ENCODE measurements at regions not wholly inside any gene's neighbourhood (a gene's known extent, or its start where the extent isn't known, plus 50 kb on each side); places are given as distances from the start of the nearest gene placed in this dataset.

- TF ChIP-seq POLR2A (IDR thresholded peaks at IDR 0.05; ENCODE audit: low read length), result no peak
- TF ChIP-seq GATA1 (IDR thresholded peaks at IDR 0.05; ENCODE audit: low read depth, low read length), result no peak
Measured at GRCh38 chr1:207971331-207972219, 60.6 kb upstream of the CD34 start.
